Breast epithelium (tissue), 4 donors: ENCODE measurements at regions not wholly inside any gene's neighbourhood (a gene's known extent, or its start where the extent isn't known, plus 50 kb on each side); places are given as distances from the start of the nearest gene placed in this dataset.

ENCODE experiments used
- DNase-seq, 2 donors: peaks; one replicate each; pipeline ENCODE4 v3.0.0-alpha.2; 2019; ENCODE audit warnings: low spot score in 2 of 2
- H3K27ac ChIP-seq, 2 donors: fragments of 200-600 bp; sonication (generic) in 1 of 2; one replicate each; pipeline ENCODE4 v1.5.1; 2016 to 2019; ENCODE audit warnings: mild to moderate bottlenecking in 1 of 2
- H3K27me3 ChIP-seq, 2 donors: fragments of 200-600 bp; sonication (generic) in 1 of 2; one replicate each; pipeline versions ENCODE4 v1.5.1 to v1.6.0; 2017 to 2019; ENCODE audit warnings: control low read depth in 1 of 2, mild to moderate bottlenecking in 1 of 2
- H3K36me3 ChIP-seq: fragments of 200-600 bp; one replicate; pipeline ENCODE4 v1.5.1; 2019
- H3K4me1 ChIP-seq, 2 donors: fragments of 200-600 bp; sonication (generic); one replicate each; pipeline ENCODE4 v1.5.1; 2016 to 2019; ENCODE audit warnings: control low read depth in 1 of 2
- H3K4me3 ChIP-seq, 3 donors: fragments of 200-600 bp; sonication (generic); 1 replicate in 2 of 3; 2 replicates in 1 of 3; pipeline ENCODE4 v1.5.1; 2016 to 2019; ENCODE audit warnings: mild to moderate bottlenecking in 3 of 3, moderate library complexity in 2 of 3
- H3K9me3 ChIP-seq, 2 donors: fragments of 200-600 bp; sonication (generic) in 1 of 2; one replicate each; pipeline ENCODE4 v1.5.1; 2016 to 2019; ENCODE audit warnings: control low read depth in 1 of 2
- POLR2A ChIP-seq: fragments of 450-650 bp; IDR thresholded peaks from one replicate; pipeline ENCODE4 v1.6.1; 2016; ENCODE audit warnings: antibody characterized with exemption, mild to moderate bottlenecking, moderate library complexity
- POLR2AphosphoS5 ChIP-seq, 3 donors: sonication (generic); formaldehyde crosslinking; IDR thresholded peaks; one replicate each; pipeline ENCODE4 v1.6.1; 2017; ENCODE audit warnings: antibody characterized with exemption in 3 of 3
- intact Hi-C: fragments of 100-400 bp; cut with DNase I; formaldehyde crosslinking; loops from one replicate; pipeline ENCODE4 v1.15.1; 2023; ENCODE audit warnings: low total_unique reads
- TF ChIP-seq, protein P1 (sequence below), 3 donors: fragments of 450-650 bp; IDR thresholded peaks; one replicate each; pipeline ENCODE4 v1.5.1; 2016 to 2017; ENCODE audit warnings: antibody characterized with exemption in 3 of 3, mild to moderate bottlenecking in 3 of 3, moderate library complexity in 3 of 3

DNA sequence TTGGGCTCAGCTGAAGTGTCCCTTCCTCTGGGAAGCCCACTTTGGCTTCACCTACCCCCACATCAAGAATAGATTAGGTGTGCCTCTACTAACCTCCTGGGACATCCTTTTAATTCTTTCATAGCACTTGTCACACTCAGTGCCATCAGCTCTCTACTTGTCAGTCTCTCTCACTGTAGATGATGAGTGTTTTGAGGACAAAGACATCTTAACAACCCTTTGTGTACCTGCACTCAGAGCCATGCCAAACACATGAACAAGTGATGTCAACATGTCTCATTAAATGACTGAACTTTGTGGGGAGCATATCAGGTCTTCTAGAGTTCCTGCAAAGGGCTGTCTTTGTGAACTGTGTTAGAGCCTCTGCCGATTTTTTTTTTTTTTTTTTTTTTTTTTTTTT lies 87.0 kb upstream of the AMOTL1 start:
- H3K36me3 ChIP-seq, result no peaks in the 10 kb centered on the region
- TF ChIP-seq, protein P1, sequence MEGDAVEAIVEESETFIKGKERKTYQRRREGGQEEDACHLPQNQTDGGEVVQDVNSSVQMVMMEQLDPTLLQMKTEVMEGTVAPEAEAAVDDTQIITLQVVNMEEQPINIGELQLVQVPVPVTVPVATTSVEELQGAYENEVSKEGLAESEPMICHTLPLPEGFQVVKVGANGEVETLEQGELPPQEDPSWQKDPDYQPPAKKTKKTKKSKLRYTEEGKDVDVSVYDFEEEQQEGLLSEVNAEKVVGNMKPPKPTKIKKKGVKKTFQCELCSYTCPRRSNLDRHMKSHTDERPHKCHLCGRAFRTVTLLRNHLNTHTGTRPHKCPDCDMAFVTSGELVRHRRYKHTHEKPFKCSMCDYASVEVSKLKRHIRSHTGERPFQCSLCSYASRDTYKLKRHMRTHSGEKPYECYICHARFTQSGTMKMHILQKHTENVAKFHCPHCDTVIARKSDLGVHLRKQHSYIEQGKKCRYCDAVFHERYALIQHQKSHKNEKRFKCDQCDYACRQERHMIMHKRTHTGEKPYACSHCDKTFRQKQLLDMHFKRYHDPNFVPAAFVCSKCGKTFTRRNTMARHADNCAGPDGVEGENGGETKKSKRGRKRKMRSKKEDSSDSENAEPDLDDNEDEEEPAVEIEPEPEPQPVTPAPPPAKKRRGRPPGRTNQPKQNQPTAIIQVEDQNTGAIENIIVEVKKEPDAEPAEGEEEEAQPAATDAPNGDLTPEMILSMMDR (IDR thresholded peaks at IDR 0.05), result no peak
- TF ChIP-seq POLR2AphosphoS5 (IDR thresholded peaks at IDR 0.05) (no peak), POLR2A (no peak)
- intact Hi-C loops, result no loop called here
- no peak overlapping the region for H3K4me3 ChIP-seq
- H3K27me3 ChIP-seq, result no peaks in the 10 kb centered on the region
- no peak for DNase-seq
- no peak overlapping the region for H3K27ac ChIP-seq
- H3K9me3 ChIP-seq, result no peaks in the 10 kb centered on the region
- H3K4me1 ChIP-seq, result no peaks in the 10 kb centered on the region

DNA sequence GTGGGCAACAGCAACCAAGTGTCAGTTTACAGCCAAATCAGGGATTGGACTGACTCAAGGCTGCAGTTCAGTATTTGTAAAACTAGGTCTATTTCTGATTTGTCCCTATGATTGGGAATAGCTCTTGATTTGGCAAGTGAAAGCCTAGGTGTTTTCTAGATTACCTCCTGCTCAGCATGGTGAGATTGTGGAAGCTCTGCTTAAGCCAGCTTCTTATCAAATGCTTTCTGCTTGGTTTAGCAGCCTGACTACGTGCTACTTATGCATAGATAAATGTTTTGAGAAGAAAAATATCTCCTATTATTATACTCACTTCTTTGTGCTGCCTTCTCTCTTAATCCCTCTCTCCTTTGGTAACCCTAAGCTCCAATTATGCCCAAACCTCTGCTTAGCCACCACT lies 86.3 kb upstream of the AMOTL1 start:
- Histone ChIP-seq H3K4me1 (no peaks in the 10 kb centered on the region), H3K27me3 (no peaks in the 10 kb centered on the region), H3K36me3 (no peaks in the 10 kb centered on the region), H3K4me3 (no peak overlapping the region), H3K9me3 (no peaks in the 10 kb centered on the region), H3K27ac (no peak overlapping the region)
- intact Hi-C loops, result no loop called here
- TF ChIP-seq, protein P1 (IDR thresholded peaks at IDR 0.05), result no peak
- no peak for TF ChIP-seq POLR2AphosphoS5 (IDR thresholded peaks at IDR 0.05)
- no peak for TF ChIP-seq POLR2A
- DNase-seq, result no peak

DNA sequence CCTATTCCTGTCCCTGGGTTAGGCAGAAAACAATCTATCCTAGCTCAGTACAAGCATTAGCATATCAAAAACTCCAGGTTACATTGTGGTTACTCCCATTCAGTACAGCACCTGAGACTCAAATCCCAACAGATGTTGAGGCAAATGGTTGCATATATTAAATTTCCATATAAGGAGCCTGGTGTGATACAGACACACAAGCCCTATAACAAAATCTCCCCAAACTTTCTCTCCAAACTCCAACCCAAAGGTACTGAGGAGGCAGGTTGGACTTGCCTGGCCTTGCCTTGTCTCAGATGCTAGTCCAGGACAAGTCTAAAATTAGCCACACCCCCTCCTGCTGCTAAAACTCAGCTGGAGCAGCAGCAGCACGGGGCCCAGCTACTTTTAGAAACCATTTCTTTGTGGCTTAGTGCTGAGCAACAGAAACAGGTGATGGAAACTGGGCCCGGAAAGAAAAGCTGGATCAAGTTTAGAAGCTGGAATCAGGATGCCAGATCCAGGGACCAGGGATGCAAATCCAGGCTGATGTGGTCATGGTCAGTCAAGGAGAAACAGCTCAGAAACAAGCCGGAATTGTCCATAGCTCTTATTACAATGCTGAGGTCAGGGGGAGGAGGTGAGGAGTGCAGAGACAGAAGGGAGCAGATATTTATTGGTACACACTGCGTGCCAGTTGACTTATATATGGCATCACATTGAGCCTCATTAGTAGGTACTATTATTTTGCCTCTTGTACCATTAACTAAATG lies 73.7 kb upstream of the AMOTL1 start:
- H3K4me1 ChIP-seq, result no peaks in the 10 kb centered on the region
- H3K36me3 ChIP-seq, result no peaks in the 10 kb centered on the region
- H3K9me3 ChIP-seq, result no peaks in the 10 kb centered on the region
- no peak for DNase-seq
- TF ChIP-seq POLR2AphosphoS5 (IDR thresholded peaks at IDR 0.05), result no peak
- TF ChIP-seq POLR2A, result no peak
- TF ChIP-seq, protein P1 (IDR thresholded peaks at IDR 0.05), result no peak
- intact Hi-C loops, result no loop called here
- H3K27me3 ChIP-seq, result no peaks in the 10 kb centered on the region
- no peak overlapping the region for H3K27ac ChIP-seq
- no peak overlapping the region for H3K4me3 ChIP-seq

DNA sequence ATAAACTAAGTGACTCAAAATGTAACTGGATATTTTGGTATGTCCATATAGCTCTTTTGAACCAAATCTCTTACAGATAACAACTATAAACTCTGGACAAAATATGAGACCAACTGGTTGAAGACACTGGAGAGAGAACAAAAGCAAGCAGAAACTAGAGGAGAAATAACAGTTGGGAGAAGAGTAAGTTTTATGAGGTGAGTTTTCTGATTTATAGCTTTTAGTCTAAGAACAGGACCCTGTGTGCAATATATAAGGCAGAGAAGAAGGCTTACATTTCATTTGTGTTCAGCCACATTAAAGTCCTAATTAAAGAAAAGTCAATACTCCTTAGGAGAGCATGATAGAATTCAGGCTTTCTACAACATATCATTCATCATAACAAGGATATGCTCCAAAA lies 71.0 kb upstream of the AMOTL1 start:
- DNase-seq, result no peak
- H3K4me3 ChIP-seq, result no peak overlapping the region
- intact Hi-C loops, result no loop called here
- no peaks in the 10 kb centered on the region for H3K27me3 ChIP-seq
- no peaks in the 10 kb centered on the region for H3K4me1 ChIP-seq
- TF ChIP-seq POLR2AphosphoS5 (IDR thresholded peaks at IDR 0.05), result no peak
- TF ChIP-seq POLR2A, result no peak
- TF ChIP-seq, protein P1 (IDR thresholded peaks at IDR 0.05), result no peak
- no peaks in the 10 kb centered on the region for H3K9me3 ChIP-seq
- no peaks in the 10 kb centered on the region for H3K36me3 ChIP-seq
- no peak overlapping the region for H3K27ac ChIP-seq

DNA sequence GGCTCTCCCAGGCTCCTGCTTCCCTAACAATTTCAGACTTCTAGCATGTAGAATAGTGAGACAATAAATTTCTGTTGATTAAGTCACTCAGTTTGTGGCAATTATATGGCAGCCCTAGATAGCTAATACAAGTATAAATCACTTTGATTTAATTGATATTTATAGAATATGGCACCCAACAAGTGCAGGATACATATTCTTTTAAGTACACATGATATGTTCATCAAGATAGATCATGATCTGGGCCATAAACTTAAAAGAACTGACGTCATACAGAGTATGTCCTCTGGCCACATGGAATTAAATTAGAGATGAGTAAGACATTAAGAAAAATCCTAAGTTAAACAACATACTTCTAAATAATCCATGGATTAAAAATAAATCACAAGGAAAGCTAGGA lies 67.5 kb upstream of the AMOTL1 start:
- no peak for DNase-seq
- Histone ChIP-seq H3K4me3 (no peak overlapping the region), H3K27ac (no peak overlapping the region), H3K27me3 (no peaks in the 10 kb centered on the region), H3K9me3 (no peaks in the 10 kb centered on the region), H3K4me1 (no peaks in the 10 kb centered on the region), H3K36me3 (no peaks in the 10 kb centered on the region)
- intact Hi-C loops, result no loop called here
- TF ChIP-seq POLR2AphosphoS5 (IDR thresholded peaks at IDR 0.05) (no peak), POLR2A (no peak)
- TF ChIP-seq, protein P1 (IDR thresholded peaks at IDR 0.05), result no peak
